GM23338 (cell line): ENCODE measurements at regions not wholly inside any gene's neighbourhood (a gene's known extent, or its start where the extent isn't known, plus 50 kb on each side); places are given as distances from the start of the nearest gene placed in this dataset.

Experiments used
- ATAC-seq: fragments of 200-7000 bp; cut with Tn5 transposase; 3 replicates; pipeline ENCODE4 v1.9.1; 2020
- DNase-seq: peaks from one replicate; pipeline ENCODE4 v3.0.0-alpha.2; 2015; ENCODE audit warnings: low spot score
- H2AFZ ChIP-seq: fragments of 200-600 bp; sonication (generic); 2 replicates; pipeline ENCODE4 v1.8.0; 2016; ENCODE audit warnings: antibody characterized with exemption, mild to moderate bottlenecking, moderate library complexity
- H3F3A ChIP-seq: fragments of 200-600 bp; sonication (generic); replicated peaks from 2 replicates; pipeline ENCODE4 v1.8.0; 2017; ENCODE audit warnings: antibody characterized with exemption, mixed run types, low read depth
- H3K27ac ChIP-seq: fragments of 200-600 bp; sonication (generic); 2 replicates; pipeline ENCODE4 v1.6.1; 2016; ENCODE audit warnings: low read depth
- H3K27me3 ChIP-seq: fragments of 200-600 bp; sonication (generic); 2 replicates; pipeline ENCODE4 v1.8.0; 2016; ENCODE audit warnings: mild to moderate bottlenecking, mixed run types, moderate library complexity; ENCODE audit not compliant: insufficient read depth
- H3K36me3 ChIP-seq: fragments of 200-600 bp; sonication (generic); 2 replicates; pipeline ENCODE4 v1.8.0; 2016; ENCODE audit warnings: mild to moderate bottlenecking; ENCODE audit not compliant: insufficient read depth
- H3K4me1 ChIP-seq: fragments of 200-600 bp; sonication (generic); 2 replicates; pipeline ENCODE4 v1.8.0; 2016; ENCODE audit warnings: mild to moderate bottlenecking, moderate library complexity; ENCODE audit not compliant: insufficient read depth
- H3K4me2 ChIP-seq: fragments of 200-600 bp; sonication (generic); 2 replicates; pipeline ENCODE4 v1.7.1; 2017; ENCODE audit warnings: mixed run types
- H3K4me3 ChIP-seq: fragments of 200-600 bp; sonication (generic); 2 replicates; pipeline ENCODE4 v1.6.1; 2016; ENCODE audit warnings: mixed run types
- H3K79me2 ChIP-seq: fragments of 200-600 bp; sonication (generic); replicated peaks from 2 replicates; pipeline ENCODE4 v1.8.0; 2017; ENCODE audit warnings: mild to moderate bottlenecking; ENCODE audit not compliant: insufficient read depth
- H3K9me2 ChIP-seq: fragments of 200-600 bp; sonication (generic); 2 replicates; pipeline ENCODE4 v1.8.0; 2017; ENCODE audit not compliant: insufficient read depth
- H4K20me1 ChIP-seq: fragments of 200-600 bp; sonication (generic); replicated peaks from 2 replicates; pipeline ENCODE4 v1.8.0; 2017; ENCODE audit warnings: mild to moderate bottlenecking; ENCODE audit not compliant: insufficient read depth
- H3K27ac Mint-ChIP-seq: 2 replicates; pipeline ENCODE4 v1.8.0; 2020; ENCODE audit warnings: inconsistent platforms, mild to moderate bottlenecking, moderate library complexity, mixed read lengths
- H3K27me3 Mint-ChIP-seq: 3 replicates; pipeline ENCODE4 v1.8.0; 2022; ENCODE audit warnings: low read depth, mild to moderate bottlenecking, moderate library complexity, mixed read lengths, inconsistent platforms; ENCODE audit not compliant: insufficient read depth, poor library complexity
- H3K36me3 Mint-ChIP-seq: 3 replicates; pipeline ENCODE4 v1.8.0; 2021; ENCODE audit warnings: low read depth, mild to moderate bottlenecking, inconsistent platforms, moderate library complexity, mixed read lengths
- H3K4me1 Mint-ChIP-seq: 3 replicates; pipeline ENCODE4 v1.8.0; 2020; ENCODE audit warnings: mild to moderate bottlenecking, inconsistent platforms, mixed read lengths
- H3K4me3 Mint-ChIP-seq: 3 replicates; pipeline ENCODE4 v1.8.0; 2021; ENCODE audit warnings: moderate library complexity, mild to moderate bottlenecking, inconsistent platforms, mixed read lengths
- H3K9me3 Mint-ChIP-seq: 3 replicates; pipeline ENCODE4 v1.8.0; 2020; ENCODE audit warnings: moderate library complexity, mild to moderate bottlenecking, inconsistent platforms, mixed read lengths
- CREB1 ChIP-seq: fragments of 250-450 bp; sonication (Bioruptor Pico); IDR thresholded peaks from 2 replicates; pipeline ENCODE4 v1.5.0; 2020; ENCODE audit warnings: low read depth, mild to moderate bottlenecking, moderate library complexity
- EZH2 ChIP-seq: fragments of 200-600 bp; sonication (generic); IDR thresholded peaks from one replicate; pipeline ENCODE4 v1.8.0; 2017; ENCODE audit warnings: antibody characterized with exemption, mild to moderate bottlenecking, low read depth; ENCODE audit not compliant: unreplicated experiment
- JUNB ChIP-seq: IDR thresholded peaks from one replicate; pipeline ENCODE4 v1.6.1; 2016; ENCODE audit warnings: antibody characterized with exemption; ENCODE audit not compliant: unreplicated experiment
- NANOG ChIP-seq: IDR thresholded peaks from 2 replicates; pipeline ENCODE4 v1.6.1; 2016; ENCODE audit warnings: antibody characterized with exemption, borderline replicate concordance
- POLR2AphosphoS5 ChIP-seq: IDR thresholded peaks from 2 replicates; pipeline ENCODE4 v1.6.1; 2016; ENCODE audit warnings: antibody characterized with exemption, low read depth
- STAT1 ChIP-seq: IDR thresholded peaks from one replicate; pipeline ENCODE4 v1.6.1; 2016; ENCODE audit warnings: antibody characterized with exemption; ENCODE audit not compliant: unreplicated experiment
- ZNF331 ChIP-seq: fragments of 250-450 bp; sonication (Bioruptor Pico); IDR thresholded peaks from 2 replicates; pipeline ENCODE4 v1.5.0; 2020; ENCODE audit warnings: low read depth, mild to moderate bottlenecking, moderate library complexity
- TF ChIP-seq, protein P1 (sequence below), 2 experiments: fragments of 200-600 bp in 1 of 2; sonication (generic) in 1 of 2; conservative IDR thresholded peaks; 2 replicates each; pipeline versions ENCODE4 v1.5.1 to v1.6.1; 2016 to 2017; ENCODE audit warnings: antibody characterized with exemption in 2 of 2, low read depth in 2 of 2, mild to moderate bottlenecking in 2 of 2, moderate library complexity in 1 of 2
- TF ChIP-seq, protein P2 (sequence below): IDR thresholded peaks from one replicate; pipeline ENCODE4 v1.6.1; 2018; ENCODE audit warnings: antibody characterized with exemption; ENCODE audit not compliant: unreplicated experiment

DNA sequence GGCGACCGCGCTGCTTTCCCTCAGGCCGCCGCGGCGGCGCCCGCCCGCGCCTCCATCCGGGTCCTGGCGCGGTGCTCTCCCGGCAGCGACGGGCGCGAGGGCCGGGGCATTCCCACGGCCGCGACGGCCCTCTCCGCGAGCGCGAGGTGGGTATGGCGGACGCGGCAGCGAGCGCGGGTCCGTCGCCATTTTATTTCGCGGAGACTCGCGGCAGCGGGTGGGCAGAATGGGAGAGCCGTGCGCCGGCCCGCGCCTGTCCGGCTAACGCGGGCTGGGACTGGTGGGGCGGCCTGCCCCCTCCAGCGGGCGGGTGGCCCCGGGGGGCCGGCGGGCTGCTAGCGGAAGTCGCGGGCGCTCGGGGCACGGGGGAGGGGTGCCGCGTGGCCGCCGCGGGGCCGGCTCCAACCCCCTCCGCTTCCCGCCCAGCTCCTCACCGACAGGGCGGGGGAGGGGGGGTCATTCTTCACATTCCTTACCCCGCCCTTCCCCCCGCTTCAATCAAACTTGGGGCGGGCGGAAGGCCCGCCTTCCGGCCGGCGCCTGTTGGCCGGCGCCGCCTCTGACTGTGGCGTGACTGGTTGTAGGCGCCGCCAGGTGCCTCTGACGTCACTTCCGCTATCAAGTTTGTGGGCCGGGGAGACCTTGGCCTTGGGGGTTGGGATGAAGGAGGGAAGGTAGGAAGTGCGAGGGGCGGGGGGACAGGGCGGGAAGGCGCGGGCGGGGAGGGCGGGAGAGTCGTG, 82.1 kb downstream of the PTPDC1 start:
- no peaks in the 10 kb centered on the region for H3K9me2 ChIP-seq
- H3K9me3 Mint-ChIP-seq = peaks cover 4% of the 10 kb centered on the region
- TF ChIP-seq CREB1 (peak; percentile 98), EZH2 (no peak), STAT1 (no peak), ZNF331 (no peak), JUNB (no peak)
- H3K36me3 ChIP-seq = no peaks in the 10 kb centered on the region
- DNase-seq = peak; percentile 100
- ATAC-seq = peak; percentile 68
- H3K27ac ChIP-seq = peak overlapping the region; percentile 98
- peaks cover 37% of the 10 kb centered on the region for H4K20me1 ChIP-seq
- no peaks in the 10 kb centered on the region for H3K27me3 Mint-ChIP-seq
- peak overlapping the region; percentile 96 for H3K4me3 Mint-ChIP-seq
- H3K4me1 ChIP-seq = peaks cover 22% of the 10 kb centered on the region
- peaks cover 18% of the 10 kb centered on the region for H3K36me3 Mint-ChIP-seq
- H3F3A ChIP-seq = no peaks in the 10 kb centered on the region; the same call in 1 of the 2 replicates
- H2AFZ ChIP-seq = no peak overlapping the region
- peak overlapping the region; percentile 66 for H3K4me2 ChIP-seq
- no peaks in the 10 kb centered on the region for H3K27me3 ChIP-seq
- H3K4me1 Mint-ChIP-seq = peaks cover 26% of the 10 kb centered on the region
- H3K79me2 ChIP-seq = peaks cover 45% of the 10 kb centered on the region
- peak overlapping the region; percentile 96 for H3K27ac Mint-ChIP-seq
- peak overlapping the region; percentile 69 for H3K4me3 ChIP-seq

DNA sequence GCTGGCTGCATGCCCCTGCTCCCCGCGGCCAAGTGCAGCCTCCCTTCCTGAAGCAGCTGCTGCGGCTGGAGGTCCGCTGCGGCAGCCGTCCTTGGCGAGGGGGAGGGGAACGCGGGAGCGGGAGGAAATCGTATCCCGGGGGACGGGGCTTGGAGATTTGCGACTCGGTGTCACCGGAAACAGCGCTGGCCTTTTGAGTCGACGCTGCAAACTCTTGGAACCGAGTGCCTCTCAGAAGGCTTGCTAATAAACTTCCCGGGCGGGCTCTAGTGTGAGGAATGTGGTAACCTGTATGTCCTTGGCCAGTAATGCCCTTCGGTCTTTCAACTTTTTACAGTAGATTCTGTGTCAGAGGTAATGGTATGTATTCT, 82.7 kb downstream of the PTPDC1 start:
- no peak overlapping the region for H2AFZ ChIP-seq
- peaks cover 26% of the 10 kb centered on the region for H3K4me1 Mint-ChIP-seq
- no peaks in the 10 kb centered on the region for H3K9me2 ChIP-seq
- peak overlapping the region; percentile 63 for H3K4me3 ChIP-seq
- peaks cover 43% of the 10 kb centered on the region for H4K20me1 ChIP-seq
- DNase-seq = peak; percentile 94
- H3K79me2 ChIP-seq = peaks cover 51% of the 10 kb centered on the region
- peaks cover 23% of the 10 kb centered on the region for H3K36me3 Mint-ChIP-seq
- peak overlapping the region; percentile 89 for H3K4me2 ChIP-seq
- H3K4me3 Mint-ChIP-seq = peak overlapping the region; percentile 96
- H3K27me3 Mint-ChIP-seq = no peaks in the 10 kb centered on the region
- peak; percentile 35 for ATAC-seq
- peak overlapping the region; percentile 96 for H3K27ac Mint-ChIP-seq
- H3K4me1 ChIP-seq = peaks cover 22% of the 10 kb centered on the region
- H3K27me3 ChIP-seq = no peaks in the 10 kb centered on the region
- H3K36me3 ChIP-seq = no peaks in the 10 kb centered on the region
- TF ChIP-seq POLR2AphosphoS5 (peak; percentile 51), STAT1 (no peak), CREB1 (no peak), ZNF331 (no peak)
- TF ChIP-seq, protein P1, sequence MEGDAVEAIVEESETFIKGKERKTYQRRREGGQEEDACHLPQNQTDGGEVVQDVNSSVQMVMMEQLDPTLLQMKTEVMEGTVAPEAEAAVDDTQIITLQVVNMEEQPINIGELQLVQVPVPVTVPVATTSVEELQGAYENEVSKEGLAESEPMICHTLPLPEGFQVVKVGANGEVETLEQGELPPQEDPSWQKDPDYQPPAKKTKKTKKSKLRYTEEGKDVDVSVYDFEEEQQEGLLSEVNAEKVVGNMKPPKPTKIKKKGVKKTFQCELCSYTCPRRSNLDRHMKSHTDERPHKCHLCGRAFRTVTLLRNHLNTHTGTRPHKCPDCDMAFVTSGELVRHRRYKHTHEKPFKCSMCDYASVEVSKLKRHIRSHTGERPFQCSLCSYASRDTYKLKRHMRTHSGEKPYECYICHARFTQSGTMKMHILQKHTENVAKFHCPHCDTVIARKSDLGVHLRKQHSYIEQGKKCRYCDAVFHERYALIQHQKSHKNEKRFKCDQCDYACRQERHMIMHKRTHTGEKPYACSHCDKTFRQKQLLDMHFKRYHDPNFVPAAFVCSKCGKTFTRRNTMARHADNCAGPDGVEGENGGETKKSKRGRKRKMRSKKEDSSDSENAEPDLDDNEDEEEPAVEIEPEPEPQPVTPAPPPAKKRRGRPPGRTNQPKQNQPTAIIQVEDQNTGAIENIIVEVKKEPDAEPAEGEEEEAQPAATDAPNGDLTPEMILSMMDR (conservative IDR thresholded peaks at IDR 0.05; ENCODE audit: low read depth in 2 of 2) = no peak
- H3K9me3 Mint-ChIP-seq = peaks cover 4% of the 10 kb centered on the region
- peak overlapping the region; percentile 96 for H3K27ac ChIP-seq
- H3F3A ChIP-seq = no peaks in the 10 kb centered on the region; the same call in 1 of the 2 replicates

DNA sequence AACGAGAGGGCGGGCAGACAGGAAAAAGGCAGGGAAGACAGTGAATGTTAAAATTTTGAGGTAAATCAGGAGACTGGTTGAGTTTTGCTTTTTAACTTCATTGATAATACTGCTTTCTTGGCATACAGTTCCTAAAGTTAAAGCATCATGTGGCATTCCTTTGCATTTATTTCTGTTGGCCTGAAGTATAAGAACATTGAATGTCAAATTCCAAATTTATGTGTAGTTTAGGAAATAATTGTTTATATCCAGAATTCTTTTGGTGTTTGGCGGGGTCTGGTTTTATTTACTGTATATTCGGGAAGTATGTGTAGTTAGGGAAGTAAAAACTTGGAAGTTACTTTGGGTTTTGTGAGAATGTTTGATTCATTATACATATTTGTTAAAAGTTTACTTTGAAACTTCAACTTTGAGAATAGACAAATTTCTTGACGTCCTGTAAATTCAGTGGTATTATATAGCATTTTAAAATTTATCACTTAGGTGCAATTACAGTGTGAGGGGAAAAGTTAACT, 83.2 kb downstream of the PTPDC1 start:
- Mint-ChIP-seq H3K36me3 (peaks cover 23% of the 10 kb centered on the region), H3K27me3 (no peaks in the 10 kb centered on the region), H3K4me1 (peaks cover 26% of the 10 kb centered on the region), H3K4me3 (peak overlapping the region; percentile 96), H3K9me3 (peaks cover 4% of the 10 kb centered on the region), H3K27ac (peak overlapping the region; percentile 96)
- DNase-seq (no peak), ATAC-seq (no peak)
- H3K4me1 ChIP-seq = peaks cover 22% of the 10 kb centered on the region
- peak overlapping the region; percentile 89 for H3K4me2 ChIP-seq
- peak overlapping the region; percentile 96 for H3K27ac ChIP-seq
- H3K27me3 ChIP-seq = no peaks in the 10 kb centered on the region
- H3K36me3 ChIP-seq = no peaks in the 10 kb centered on the region
- peaks cover 47% of the 10 kb centered on the region for H4K20me1 ChIP-seq
- H3F3A ChIP-seq = no peaks in the 10 kb centered on the region; the same call in 1 of the 2 replicates
- peak overlapping the region; percentile 63 for H3K4me3 ChIP-seq
- no peak overlapping the region for H2AFZ ChIP-seq
- H3K9me2 ChIP-seq = no peaks in the 10 kb centered on the region
- peaks cover 56% of the 10 kb centered on the region for H3K79me2 ChIP-seq
- TF ChIP-seq NANOG = no peak
- no peak for TF ChIP-seq POLR2AphosphoS5
- no peak for TF ChIP-seq CREB1
- no peak for TF ChIP-seq JUNB
- TF ChIP-seq, protein P2, sequence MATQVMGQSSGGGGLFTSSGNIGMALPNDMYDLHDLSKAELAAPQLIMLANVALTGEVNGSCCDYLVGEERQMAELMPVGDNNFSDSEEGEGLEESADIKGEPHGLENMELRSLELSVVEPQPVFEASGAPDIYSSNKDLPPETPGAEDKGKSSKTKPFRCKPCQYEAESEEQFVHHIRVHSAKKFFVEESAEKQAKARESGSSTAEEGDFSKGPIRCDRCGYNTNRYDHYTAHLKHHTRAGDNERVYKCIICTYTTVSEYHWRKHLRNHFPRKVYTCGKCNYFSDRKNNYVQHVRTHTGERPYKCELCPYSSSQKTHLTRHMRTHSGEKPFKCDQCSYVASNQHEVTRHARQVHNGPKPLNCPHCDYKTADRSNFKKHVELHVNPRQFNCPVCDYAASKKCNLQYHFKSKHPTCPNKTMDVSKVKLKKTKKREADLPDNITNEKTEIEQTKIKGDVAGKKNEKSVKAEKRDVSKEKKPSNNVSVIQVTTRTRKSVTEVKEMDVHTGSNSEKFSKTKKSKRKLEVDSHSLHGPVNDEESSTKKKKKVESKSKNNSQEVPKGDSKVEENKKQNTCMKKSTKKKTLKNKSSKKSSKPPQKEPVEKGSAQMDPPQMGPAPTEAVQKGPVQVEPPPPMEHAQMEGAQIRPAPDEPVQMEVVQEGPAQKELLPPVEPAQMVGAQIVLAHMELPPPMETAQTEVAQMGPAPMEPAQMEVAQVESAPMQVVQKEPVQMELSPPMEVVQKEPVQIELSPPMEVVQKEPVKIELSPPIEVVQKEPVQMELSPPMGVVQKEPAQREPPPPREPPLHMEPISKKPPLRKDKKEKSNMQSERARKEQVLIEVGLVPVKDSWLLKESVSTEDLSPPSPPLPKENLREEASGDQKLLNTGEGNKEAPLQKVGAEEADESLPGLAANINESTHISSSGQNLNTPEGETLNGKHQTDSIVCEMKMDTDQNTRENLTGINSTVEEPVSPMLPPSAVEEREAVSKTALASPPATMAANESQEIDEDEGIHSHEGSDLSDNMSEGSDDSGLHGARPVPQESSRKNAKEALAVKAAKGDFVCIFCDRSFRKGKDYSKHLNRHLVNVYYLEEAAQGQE = no peak
